GM21515 (cell line): ENCODE measurements at regions not wholly inside any gene's neighbourhood (a gene's known extent, or its start where the extent isn't known, plus 50 kb on each side); places are given as distances from the start of the nearest gene placed in this dataset.
"Not testable (repeated sequence)": the region's sequence is repeated elsewhere in the genome, so short reads cannot be mapped to it uniquely, and the experiment has no call there.

ENCODE experiments used
- ATAC-seq: cut with Tn5 transposase; IDR thresholded peaks from one replicate; pipeline ENCODE4 v1.9.1; 2021; ENCODE audit not compliant: unreplicated experiment

DNA sequence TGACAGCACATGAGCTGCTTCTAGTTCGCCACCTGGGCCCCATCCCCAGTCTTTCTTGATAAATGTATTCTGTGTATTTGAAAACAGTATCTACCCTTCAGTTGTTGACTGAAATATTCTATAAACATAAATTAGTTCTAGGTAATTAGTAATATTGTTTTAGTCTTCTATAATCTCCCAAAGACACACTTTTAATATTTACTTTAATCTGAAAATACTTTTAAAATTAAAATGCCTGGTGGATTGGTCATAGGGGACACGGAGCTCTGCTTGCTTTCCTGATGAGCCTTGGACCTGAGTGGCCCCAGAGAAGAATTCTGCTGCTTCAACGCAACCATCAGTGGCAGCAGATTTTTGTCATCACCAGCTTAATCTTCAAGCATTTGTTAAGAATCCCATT lies 234.5 kb downstream of the THBS2 start:
- ATAC-seq = no peak

DNA sequence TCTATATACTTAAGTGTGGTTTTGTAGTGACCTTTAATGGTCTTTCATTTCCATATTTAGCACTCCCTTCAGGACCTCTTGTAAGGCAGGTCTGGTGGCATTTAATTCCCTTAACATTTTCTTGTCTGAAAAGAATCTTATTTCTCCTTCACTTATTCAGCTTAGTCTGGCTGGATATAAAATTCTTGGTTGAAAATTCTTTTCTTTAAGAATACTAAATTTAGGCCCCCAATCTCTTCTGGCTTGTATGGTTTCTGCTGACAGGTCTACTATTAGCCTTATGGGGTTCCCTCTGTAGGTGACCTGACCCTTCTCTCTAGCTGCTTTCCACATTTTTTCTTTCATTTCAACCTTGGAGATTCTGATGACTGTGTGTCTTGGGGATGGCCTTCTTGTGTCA lies 236.9 kb downstream of the THBS2 start:
- no peak for ATAC-seq

DNA sequence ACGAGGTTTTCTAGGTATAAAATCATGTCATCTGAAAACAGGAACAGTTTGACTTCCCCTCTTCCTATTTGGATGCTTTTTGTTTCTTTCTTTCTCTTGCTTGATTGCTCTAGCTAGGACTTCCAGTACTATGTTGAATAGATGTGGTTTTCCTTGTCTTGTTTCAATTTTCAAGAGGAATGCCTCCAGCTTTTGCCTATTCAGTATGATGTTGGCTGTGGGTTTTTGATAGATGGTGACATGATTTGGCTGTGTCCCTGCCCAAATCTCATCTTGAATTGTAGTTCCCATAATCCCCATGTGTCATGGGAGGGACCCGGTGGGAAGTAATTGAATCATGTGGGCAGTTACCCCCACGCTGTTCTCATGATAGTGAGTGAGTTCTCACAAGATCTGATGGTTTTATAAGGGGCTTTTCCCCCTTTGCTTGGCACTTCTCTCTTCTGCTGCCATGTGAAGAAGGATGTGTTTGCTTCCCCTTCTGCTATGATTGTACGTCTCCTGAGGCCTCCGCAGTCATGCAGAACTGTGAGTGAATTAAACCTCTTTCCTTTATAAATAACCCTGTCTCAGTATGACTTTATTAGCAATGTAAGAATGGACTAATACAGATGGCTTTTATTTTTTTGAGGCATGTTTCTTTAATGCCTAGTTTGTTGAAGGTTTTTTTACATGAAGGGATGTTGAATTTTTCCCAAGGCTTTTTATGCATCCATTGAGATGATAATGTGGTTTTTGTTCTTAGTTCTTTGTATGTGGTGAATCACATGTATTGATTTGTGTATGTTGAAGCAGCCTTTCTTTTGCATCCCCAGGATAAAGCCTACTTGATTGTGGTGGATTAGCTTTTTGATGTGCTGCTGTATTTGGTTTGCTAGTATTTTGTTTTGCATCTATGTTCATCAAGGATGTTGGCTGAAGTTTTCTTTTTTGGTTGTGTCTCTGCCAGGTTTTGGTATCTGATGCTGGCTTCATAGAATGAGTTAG lies 239.1 kb downstream of the THBS2 start:
- ATAC-seq = no peak

DNA sequence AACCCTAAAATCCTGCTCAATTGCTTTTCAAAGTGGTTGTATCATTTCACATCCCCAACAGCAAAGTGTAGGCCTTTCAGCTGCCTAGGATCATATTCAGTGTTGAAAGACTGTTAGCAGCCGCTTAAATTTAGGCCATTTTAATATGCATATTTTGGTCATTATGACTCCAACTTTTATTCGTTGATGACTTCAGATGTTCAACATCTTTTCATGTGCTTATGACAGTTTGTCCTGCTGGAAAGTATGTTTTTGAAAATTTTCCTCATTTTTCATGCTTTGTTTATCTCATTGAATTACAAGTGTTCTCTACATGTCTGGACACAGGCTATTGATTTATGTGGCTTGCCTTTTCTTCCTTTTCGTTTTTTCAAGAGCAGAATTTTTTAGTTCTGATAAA lies 244.0 kb downstream of the THBS2 start:
- ATAC-seq = no peak

DNA sequence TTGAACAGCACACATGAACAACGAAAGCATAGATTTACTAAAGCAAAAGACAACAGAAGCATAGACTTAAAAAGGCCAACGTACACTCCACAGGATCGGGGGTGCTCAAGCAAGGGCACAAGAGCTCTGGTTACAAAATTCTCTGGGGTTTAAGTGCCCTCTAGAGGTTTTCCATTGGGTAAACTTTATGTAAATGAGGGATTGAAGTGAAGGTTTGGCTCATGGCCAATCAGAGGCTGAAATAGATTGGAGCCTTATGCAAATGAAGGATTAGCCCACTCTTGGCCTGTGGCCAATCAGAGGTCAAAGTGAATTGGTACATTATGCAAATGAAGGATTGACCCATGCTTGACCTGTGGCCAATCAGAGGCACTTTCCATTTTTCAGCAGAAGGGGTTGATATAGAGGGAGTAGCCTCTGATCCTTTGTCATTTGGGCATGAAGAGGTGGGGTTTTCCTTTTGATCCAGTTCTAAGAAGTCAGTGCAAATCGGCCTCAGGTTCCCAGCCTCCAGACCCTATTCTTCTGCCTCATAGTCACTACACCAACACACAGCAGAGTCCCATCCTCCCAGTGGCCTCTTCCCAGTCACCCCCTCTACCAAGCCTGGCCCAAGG lies 244.9 kb downstream of the THBS2 start:
- no peak for ATAC-seq

DNA sequence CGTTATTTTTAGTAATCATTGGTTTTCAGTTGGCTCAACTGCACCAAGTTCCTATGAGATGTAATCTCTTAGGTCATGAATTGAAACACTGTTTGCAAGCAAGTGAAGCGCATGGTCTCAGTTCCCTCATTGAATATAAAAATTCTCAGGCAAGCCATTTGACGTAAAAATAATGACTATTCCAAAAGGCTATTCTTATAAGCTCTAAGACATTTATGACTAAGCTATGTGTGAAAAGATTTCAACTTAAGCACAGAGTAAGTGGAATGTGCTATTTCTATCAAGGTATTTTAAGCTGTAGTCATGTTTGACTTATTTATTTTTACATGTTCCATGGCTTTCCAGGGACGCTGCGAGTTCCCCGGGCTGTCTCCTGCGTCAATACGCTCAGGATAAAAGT lies 248.5 kb downstream of the THBS2 start:
- ATAC-seq = no peak

DNA sequence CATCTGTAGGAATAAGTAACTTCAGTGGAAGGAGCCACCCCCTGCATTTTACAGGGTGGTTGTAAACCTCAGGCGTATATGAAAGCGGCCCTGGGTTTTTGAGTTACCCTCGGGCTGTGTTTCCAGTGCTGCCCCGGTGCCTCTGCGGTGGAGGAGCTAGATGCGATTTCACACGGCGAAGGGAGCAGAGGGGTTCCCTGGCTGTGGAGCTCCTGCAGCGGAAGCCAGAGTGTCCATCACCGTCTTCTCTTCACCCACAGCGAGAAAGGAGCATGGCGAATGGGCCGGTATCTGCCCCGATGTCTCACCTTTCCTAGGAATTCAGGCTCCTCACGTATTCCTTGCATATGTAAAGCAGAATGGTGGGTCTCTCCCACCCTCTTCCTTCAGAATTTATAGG lies 253.6 kb downstream of the THBS2 start:
- ATAC-seq = no peak

DNA sequence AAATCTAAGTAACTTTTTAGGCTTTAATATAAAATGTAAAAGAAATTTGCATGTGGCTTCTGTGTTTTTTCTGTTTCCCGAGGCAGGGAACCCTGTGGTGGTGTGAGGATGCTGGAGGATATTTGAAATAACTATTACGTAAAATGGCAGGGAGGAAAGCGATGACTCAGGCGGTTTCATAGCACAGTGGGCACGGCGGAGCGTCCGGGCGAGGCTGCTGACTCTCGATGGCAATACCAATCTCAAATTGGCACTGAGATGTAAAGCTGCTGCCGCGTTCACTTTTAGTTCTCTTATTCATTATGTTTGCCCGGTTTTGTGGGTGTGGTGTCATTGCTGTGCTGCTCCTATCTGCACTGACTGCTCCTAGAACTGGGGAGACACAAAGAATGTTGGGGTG lies 254.3 kb downstream of the THBS2 start:
- ATAC-seq = no peak

DNA sequence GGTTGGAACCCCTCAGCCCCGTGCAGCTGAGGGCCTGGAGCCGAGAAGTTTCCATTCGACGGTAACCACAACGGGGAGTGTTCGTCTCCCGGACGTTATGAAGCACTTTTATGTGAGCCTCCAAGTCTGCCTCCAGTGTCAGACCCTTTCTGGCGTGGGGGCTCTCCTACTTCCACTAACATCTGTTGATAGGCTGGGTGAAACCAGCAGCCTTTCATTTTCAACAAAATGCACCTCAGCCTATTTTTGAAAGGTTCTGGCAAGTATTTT lies 257.4 kb downstream of the THBS2 start:
- no peak for ATAC-seq

DNA sequence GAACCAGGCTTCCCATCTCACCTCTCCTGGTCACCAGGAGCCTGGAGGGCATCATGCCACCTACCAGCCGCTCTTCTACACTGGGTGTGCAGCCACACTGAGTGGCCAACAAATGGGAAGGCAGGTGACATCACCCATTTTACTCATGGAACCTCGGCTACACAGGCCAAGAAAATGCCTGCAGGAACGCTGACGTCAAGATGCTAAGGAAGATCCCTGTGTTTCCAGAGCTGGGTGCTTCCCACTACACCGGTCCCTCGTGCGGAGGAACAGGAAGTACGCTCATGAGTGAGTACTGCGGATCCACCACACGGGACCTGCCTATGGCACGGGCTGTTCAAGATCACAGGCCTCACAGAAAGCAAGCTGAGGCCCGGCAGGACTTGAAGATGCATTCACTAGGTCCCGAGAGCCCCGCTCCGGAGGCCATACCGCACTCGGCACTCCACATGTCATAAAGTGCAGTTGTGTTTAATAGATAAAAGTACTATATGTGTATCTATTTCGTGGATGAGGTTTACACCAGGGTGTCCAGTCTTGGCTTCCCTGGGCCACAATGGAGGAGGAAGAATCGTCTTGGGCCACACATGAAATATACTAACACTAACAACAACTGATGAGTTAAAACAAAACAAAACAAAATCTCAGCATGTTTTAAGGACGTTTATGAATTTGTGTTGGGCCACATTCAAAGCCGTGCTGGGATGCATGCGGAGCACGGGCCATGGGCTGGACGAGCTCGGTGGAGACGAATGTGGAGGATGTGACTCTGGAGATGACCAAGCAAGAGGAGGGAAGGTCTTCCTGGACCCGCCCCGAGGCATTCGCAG lies 257.9 kb downstream of the THBS2 start:
- no peak for ATAC-seq

DNA sequence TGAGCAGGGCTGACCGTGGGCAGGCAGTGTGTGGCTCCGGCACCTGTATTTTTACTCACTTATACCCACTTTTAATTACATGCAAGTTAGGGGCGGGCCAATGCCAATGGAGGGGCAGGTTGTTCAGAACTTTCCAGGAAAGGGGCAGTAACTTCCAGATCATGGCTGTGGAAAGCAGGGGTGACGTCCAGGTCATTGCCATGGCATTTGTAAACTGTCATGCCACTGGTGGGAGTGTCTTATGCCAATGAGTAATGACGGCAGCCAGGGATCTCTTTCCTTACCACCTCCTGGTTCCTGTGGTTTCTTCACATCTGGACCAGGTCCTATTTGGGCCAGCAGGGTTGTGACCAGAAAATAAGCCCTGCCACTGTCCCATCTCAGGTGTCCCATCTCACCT lies 258.7 kb downstream of the THBS2 start:
- no peak for ATAC-seq

DNA sequence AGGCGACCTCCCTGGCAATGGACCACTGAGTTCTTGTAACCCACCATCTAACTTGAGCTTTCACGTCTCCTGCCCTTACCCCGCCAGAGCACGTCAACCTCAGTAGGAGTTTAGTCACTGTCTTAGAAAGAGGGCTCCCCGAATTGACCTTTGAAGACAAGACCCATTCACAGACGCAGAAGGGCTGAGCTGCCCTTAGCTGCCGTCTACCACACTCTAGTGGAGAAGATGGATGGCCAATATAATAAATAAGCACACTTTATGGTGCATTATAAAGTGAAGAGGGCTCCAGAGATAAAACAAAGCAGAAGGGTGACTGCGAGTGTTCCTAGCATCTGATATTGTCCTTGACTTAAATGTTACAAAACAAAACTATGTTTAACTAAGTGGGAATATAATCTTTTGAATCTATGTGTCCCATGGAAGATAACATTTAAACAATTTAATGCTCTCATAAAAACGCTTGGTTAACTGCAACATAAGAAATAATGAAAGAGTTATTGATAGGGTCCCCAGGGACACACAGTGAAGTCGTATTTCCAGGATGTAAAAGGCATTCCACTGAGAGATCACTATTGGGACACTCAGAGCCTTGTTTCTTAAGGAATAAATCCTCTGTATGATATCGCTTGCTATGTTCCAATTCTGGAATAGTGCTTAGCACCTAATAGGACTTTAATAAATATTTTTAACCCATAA lies 261.1 kb downstream of the THBS2 start:
- no peak for ATAC-seq

DNA sequence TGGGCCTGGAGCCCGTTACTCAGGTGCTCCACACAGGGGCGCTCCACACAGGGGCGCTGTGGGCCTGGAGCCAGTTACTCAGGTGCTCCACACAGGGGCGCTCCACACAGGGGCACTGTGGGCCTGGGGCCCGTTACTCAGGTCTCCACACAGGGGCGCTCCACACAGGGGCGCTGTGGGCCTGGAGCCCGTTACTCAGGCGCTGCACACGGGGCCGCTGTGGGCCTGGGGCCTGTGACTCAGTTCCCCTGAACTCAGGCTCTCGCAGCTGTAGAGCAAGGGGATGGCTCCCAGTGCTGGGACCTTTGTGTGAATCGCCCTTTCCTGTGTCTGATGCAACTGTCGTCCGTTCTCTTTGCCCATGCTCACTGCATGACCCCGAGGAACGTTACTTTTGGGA lies 262.0 kb downstream of the THBS2 start:
- ATAC-seq = not testable (repeated sequence)

DNA sequence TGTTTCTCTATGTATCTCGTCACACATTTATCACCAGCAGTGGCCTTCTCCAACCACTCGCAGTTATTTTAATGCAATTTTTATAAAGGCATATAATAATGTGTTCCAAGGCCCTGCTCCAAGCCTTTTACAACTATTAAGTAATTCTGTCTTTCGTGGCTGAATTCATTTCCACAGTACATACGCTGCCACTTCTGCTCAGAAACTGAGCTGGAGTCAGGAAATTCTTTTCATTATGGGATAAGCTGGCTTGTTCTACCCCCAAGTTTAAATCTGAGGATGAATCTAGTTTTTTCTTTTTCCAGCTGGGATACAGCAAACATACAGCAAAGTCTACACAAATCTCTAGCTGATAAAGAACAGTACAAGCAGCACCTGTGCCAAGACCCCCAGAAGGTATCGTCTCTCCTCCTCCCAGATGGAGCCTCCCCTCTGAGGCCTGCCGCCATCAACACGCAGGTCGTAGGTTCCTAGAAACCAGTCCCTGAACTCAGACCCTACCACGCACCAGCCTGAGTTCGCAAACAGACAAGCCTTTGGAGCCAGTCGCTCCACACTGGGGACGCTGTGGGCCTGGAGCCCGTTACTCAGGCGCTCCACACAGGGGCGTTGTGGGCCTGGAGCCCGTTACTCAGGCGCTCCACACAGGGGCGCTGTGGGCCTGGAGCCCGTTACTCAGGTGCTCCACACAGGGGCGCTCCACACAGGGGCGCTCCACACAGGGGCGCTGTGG lies 263.5 kb downstream of the THBS2 start:
- no peak for ATAC-seq

DNA sequence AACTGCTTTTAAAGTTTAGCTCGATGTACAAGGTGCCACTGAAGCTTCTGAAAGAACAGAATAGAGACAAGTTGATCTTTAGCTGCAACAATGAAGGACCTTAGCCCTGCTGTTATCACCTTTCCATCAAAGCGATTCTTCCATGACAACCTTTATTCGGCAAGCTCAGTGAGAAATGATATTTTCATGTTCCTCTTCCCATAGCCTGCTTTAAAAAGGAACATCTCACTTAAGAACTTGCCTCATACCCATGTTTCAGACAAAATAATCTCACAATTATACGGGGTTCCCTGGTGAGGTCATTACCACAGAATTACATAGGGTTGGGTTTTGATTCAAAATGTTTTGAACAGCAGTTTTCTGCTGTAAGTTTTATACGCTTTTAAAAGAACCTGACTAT lies 264.2 kb downstream of the THBS2 start:
- no peak for ATAC-seq

DNA sequence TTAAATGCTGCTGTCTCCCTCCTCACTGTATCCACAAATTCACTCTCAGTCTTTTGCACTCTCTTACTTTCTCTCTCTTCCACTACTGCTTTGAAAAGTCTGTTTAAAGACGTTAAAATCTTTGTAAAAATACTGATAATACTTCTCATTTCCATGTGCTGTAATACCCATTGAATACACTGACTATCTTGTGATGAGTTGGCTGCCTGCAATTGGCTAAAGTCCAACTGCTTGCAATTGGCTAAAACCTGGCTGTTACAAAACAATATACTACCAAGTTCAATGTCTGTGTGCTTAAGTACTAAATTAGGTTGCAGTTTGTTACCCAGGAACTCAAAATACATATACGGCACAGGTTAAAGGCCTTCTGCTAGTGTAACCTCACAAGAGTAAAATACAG lies 264.8 kb downstream of the THBS2 start:
- no peak for ATAC-seq

DNA sequence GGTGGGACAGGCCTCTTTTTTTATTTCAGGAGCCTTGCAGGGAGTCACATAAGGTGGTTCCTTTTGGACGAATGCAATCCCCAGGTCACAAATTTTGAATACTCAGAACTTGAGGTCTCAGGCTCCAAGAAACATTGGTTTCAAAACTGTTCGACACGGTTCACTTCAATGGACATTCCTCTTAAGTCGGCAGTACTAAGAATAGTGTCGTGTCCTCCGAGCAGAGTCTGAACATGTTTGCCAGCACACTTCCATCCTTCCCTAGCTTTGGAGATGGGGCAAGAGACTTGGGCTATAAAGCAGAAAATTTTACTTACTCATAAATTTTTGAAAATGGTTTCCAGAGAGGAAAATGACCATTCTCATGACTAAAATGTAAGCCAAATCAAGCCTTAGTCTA lies 265.4 kb downstream of the THBS2 start:
- no peak for ATAC-seq

DNA sequence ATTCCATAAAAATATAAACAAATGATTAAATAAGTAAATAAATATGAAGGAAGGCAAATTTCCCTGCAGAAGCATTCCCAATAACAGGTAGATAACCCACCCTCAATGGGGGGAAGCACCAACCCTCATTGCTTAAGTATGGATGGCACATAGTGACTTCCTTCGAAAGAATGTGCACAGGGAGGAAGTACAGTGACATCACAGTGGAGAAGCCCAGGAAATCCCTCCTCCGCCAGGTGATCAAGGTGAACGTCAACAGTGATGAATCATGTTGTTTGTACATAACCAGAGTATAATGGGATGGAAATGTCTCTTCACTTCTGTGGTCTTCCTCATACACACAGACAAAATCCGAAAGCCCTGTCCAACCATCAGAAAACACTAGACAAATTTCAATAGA lies 267.9 kb downstream of the THBS2 start:
- ATAC-seq = no peak

DNA sequence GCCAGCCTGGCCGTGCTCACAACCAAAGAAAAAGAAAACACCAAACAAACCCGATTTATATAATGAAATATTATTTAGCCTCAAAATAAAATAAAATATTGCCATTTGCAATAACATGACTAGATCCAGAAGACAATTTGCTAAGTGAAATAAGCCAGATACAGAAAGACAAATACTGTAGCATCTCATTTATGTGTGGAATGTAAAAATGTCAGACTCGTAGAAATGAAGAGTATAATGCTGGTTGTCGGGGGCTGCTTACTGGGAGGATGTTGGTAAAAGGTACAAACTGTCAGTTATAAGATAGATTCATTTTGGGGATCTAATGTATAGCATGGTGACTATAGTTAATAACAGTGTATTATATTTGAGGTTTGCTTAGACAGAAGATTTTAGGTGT lies 269.7 kb downstream of the THBS2 start:
- no peak for ATAC-seq

DNA sequence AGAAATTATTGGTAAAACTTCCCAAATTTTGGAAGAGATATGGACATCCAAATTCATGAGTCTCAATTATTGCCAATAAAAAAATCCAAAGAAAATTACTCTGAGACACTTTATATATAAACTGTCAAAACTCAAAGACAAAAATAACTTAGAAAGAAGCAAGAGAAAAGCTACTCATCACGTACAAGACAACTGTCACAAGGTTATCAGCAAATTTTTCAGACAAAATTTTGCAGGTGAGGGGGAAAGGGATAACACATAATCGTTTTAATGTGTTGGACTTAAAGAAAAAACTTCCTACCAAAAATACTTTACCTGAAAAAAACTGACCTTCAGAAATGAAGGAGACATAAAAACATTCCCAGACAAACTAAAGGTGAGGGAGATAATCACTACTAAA lies 272.5 kb downstream of the THBS2 start:
- no peak for ATAC-seq

DNA sequence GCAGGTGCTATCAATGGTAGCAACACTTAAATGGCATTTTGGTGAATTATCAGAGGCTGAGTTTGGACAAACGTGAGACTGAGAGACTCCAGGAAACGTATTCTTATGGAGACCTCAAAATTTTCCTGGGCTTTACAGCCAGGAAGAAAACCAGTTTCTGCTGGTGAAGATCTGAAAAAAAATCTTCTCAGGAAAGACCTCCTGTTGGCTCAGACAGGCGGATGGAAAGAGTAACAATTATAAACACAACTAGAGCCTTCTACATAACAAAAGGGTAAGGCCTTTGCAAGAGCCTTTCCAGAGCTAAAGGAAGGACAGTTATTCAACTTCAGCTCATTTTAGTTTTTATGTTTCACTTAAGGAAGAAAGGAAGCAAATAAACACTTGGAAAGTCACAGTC lies 274.4 kb downstream of the THBS2 start:
- ATAC-seq = no peak
